NCI-H2227 treated with DMSO at 0.1 percent for 48 hours (cell line): ENCODE measurements at regions not wholly inside any gene's neighbourhood (a gene's known extent, or its start where the extent isn't known, plus 50 kb on each side); places are given as distances from the start of the nearest gene placed in this dataset.
"Not testable (repeated sequence)": the region's sequence is repeated elsewhere in the genome, so short reads cannot be mapped to it uniquely, and the experiment has no call there.

Source experiments
- DNase-seq: peaks from one replicate; lab custom pipeline; 2025; lab: John Stamatoyannopoulos, UW

- DNase-seq: no peak
These were observed 98.7 kb upstream of the KLHL13 start for GRCh38 chrX:118215346-118215745.

GRCh38 chrX:118216087-118216486 is 99.5 kb upstream of the KLHL13 start:
- DNase-seq: no peak

GRCh38 chrX:118216509-118216908 is 99.9 kb upstream of the KLHL13 start:
- DNase-seq: no peak

- no peak for DNase-seq
These were observed 101.5 kb upstream of the KLHL13 start for GRCh38 chrX:118218079-118218478.

- no peak for DNase-seq
These were observed 102.3 kb upstream of the KLHL13 start for GRCh38 chrX:118218940-118219339.

GRCh38 chrX:118219866-118220265 is 103.3 kb upstream of the KLHL13 start:
- DNase-seq: no peak

GRCh38 chrX:118220509-118220908 is 103.9 kb upstream of the KLHL13 start:
- DNase-seq: no peak

- no peak for DNase-seq
These were observed 104.7 kb upstream of the KLHL13 start for GRCh38 chrX:118221270-118221669.

- no peak for DNase-seq
These were observed 105.1 kb upstream of the KLHL13 start for GRCh38 chrX:118221733-118222132.

GRCh38 chrX:118222421-118222820 is 105.8 kb upstream of the KLHL13 start:
- DNase-seq: no peak

GRCh38 chrX:118225711-118226428 is 109.3 kb upstream of the KLHL13 start:
- peak; percentile 20 for DNase-seq

- DNase-seq: no peak
These were observed 111.4 kb upstream of the KLHL13 start for GRCh38 chrX:118228041-118228440.

- no peak for DNase-seq
These were observed 111.8 kb upstream of the KLHL13 start for GRCh38 chrX:118228456-118228855.

GRCh38 chrX:118231464-118231863 is 114.4 kb upstream of the WDR44 start:
- no peak for DNase-seq

- DNase-seq: no peak
These were observed 106.6 kb upstream of the WDR44 start for GRCh38 chrX:118239178-118239870.

- no peak for DNase-seq
These were observed 105.8 kb upstream of the WDR44 start for GRCh38 chrX:118239913-118240698.

- DNase-seq: not testable (repeated sequence)
These were observed 98.9 kb upstream of the WDR44 start for GRCh38 chrX:118246961-118247360.

- no peak for DNase-seq
These were observed 96.8 kb upstream of the WDR44 start for GRCh38 chrX:118249146-118249545.

GRCh38 chrX:118250445-118250844 is 95.5 kb upstream of the WDR44 start:
- no peak for DNase-seq

GRCh38 chrX:118251271-118251670 is 94.6 kb upstream of the WDR44 start:
- no peak for DNase-seq

GRCh38 chrX:118252967-118253366 is 92.9 kb upstream of the WDR44 start:
- DNase-seq: no peak

- DNase-seq: peak; percentile 50
These were observed 91.3 kb upstream of the WDR44 start for GRCh38 chrX:118254611-118255010.

GRCh38 chrX:118255921-118256320 is 90.0 kb upstream of the WDR44 start:
- DNase-seq: no peak
